HG03521 (cell line): ENCODE measurements at regions not wholly inside any gene's neighbourhood (a gene's known extent, or its start where the extent isn't known, plus 50 kb on each side); places are given as distances from the start of the nearest gene placed in this dataset.

ENCODE experiments used
- ATAC-seq: cut with Tn5 transposase; IDR thresholded peaks from one replicate; pipeline ENCODE4 v1.9.1; 2021; ENCODE audit warnings: mild to moderate bottlenecking, moderate library complexity; ENCODE audit not compliant: unreplicated experiment

DNA sequence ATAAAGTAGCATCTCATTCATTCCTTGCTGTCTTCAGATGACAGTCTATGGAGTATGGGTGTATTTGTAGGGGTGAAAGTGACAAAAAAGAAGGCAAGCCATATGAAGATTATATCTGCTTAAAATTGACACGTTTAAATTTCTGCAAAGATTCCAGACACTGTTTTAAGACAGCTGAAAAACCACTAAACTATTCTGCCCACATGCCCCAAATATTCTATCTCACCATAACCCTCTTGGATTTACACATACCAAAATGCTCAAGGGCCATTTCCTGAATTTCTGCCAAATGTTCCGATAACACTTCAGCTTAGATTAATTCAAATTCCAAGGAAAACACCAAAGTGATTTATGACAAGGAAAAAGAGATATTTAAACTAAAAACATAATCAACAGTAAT, 99.9 kb upstream of the IL6 start:
- no peak for ATAC-seq

DNA sequence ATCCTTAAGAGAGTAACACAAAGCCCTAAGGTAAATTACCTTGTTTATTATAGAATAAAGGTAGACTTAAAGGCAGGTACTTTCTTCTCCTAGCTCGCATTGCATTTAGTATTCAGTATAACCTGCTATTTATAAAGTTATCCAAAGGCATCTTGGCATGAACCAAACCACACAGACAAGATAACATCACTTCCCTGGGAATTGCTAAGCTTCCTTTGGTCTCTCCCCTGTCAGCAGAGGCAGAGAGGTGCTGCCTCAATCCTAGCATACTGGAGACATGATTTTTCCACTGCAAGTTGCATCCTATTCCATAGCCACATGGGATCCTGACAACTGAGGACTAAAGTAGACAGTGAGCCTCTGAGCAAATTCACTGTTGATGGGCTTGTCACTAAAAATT, 101.7 kb upstream of the IL6 start:
- no peak for ATAC-seq

DNA sequence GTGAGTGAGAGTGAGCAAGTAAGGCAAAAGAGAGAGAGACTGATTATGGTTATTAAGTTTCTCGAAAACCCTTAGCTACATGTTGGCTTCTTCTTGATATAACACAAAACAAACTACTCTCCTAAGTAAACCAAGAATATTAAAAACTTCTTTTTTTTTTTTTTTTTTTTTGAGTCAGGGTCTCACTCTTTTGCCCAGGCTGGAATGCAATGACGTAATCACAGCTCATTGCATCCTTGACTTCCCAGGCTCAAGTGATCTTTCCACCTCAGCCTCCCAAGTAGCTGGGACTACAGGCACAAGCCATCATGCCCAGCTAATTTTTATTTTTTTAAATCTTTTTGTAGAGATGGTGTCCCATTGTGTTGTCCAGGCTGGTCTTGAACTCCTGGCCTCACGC, 102.2 kb upstream of the IL6 start:
- no peak for ATAC-seq

DNA sequence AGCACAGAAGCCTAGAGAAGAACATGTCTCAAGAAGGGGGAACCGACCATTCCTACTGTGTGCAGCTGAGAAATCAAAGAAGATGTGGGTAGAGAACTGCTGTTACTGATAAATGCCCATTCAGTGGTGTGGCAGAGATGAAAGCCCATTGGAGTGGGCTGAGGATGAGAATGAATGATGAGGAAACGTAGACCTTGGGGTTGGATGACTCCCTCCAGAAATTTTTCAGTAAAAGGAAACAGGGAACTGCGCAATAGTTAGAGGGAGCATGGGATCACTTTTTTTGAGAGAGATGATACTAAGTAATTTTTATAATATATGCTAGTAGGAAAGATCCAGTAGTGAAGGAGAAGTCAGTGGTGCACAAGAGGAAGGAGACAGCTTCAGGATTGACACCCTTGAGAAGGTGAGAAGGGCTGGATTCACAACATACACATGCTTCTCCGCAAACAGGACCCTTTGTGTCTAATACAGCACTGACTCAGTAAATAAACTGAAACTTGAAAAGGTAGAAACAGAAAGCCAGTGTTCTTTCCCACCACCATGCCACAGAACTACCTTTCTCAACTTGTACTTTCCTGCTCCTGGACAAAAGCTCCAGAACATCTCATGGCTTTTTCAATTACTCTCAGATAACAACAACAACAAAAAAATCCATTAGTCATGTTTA, 104.7 kb upstream of the IL6 start:
- ATAC-seq = no peak

DNA sequence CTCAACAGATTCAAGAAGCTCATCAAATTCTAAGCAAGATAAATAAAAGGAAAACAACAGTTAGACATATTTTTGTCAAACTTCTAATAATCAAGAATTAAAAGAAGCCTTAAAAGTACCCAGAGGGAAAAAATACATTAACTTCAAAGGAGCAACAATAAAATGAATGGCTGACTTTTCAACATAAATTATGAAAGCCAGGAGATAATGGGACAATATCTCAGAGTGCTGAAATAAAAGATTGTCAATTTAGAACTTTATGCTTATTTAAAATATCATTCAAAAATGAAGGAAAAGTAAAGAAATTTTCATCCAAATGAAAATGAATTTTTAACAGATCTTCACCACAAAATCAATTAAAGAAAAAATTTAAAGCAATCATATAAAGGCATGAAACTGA, 108.5 kb upstream of the IL6 start:
- ATAC-seq = no peak

DNA sequence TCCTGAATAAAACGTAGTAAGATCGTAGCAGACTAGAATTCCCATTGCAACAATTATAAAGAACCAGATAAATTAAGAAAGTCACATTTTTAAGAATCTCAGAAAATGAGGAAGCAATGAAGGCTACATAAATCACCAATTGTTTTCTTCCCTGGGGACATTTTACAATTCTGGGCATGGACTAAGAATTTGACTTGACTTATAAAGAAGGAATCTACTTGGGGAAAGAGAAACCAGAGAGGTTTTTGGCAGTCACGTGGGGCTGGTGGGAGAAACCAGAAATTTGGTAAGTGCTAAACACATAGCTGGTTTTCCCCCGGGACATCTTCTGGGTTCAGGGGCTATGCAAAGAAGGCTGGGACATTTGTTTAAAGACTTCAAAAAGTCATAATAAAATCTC, 109.8 kb upstream of the IL6 start:
- ATAC-seq = no peak

DNA sequence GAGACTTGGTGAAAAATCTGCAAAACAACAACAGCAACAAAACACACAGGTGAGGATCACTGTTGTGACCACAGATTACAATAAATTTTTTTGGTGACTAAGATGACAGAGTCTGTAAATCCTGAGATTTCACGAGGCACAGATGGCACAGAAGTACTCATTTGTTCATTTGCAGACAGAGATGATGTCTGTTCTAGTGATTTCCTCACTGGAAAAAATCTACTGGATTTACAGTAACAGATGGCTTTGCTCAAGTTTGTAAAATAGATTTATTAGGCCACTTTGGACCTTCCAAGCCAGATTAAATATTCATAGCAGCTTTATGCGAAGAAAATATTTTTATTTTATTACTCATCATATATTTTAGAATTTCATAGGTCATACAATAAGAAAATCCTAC, 113.5 kb upstream of the IL6 start:
- no peak for ATAC-seq

DNA sequence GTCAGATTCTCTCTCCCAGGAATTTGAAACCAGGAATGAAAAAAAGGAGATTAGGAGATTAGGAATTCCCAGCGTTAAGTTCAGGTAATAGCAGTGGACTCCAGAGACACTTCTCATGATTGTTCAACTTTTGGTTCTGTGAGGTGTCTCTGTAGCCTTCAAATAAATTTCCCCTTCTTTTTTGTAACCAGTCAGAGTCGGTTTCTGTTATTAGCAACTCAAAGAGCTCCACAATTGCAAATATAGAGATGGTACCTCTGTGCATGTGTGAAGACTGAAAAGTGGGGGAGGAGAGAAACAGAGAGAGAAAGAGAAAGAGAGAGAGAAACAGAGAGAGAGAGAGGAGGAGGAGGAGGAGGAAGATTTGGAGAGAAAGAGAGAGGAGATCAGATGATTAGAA, 112.8 kb upstream of the STEAP1B start:
- no peak for ATAC-seq

DNA sequence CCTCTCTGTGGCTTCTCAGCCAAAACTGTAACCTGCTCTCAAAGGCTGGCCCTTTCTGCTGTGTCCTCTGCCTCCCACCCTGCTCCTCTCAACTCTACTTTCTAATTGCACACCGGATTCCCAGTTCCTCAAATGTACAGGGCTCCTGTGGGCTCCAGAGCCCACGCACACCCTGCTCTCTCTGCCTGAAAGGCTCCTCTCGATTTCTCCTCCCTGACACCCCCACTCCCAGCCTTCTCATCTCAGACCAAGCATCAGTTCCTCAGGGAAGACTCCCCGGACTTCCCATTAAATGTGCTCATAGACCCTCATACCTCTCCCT, 111.7 kb upstream of the STEAP1B start:
- no peak for ATAC-seq

DNA sequence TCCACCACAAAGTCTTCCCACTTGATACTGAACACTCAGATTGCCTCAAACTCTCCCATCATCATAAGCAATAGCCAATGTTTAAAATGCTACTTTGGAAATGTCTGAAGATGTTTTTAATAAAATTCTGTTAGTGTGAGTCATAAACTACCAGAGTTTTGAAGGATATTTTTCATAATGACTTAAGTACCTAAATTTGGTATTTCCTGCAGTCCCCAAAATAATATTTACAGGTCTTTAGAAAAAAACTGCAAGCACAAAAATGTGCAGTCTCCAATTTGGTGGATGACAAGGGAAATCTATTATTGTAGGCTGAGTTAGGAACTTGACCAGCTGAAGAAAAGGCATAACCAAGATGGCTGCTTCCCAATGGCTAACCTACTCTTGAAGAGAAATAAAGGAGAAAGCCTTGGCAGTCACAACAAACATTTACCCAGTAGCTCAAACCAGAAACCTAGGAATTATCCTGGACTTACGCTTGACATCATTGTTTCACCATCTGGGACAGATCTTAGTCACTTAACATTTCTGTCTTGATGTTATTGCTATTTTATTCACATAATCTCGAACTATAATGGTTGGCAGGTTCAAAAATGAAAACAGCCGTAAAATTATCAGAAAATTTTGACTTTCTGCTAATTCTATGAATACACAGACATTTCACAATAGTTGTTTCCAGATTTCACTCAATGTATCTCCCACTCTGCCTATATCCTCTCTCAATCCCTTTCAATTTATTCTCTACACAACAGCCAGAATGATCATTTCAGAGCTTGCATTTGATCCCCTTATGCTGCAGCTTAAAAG, 111.2 kb upstream of the STEAP1B start:
- ATAC-seq = no peak

DNA sequence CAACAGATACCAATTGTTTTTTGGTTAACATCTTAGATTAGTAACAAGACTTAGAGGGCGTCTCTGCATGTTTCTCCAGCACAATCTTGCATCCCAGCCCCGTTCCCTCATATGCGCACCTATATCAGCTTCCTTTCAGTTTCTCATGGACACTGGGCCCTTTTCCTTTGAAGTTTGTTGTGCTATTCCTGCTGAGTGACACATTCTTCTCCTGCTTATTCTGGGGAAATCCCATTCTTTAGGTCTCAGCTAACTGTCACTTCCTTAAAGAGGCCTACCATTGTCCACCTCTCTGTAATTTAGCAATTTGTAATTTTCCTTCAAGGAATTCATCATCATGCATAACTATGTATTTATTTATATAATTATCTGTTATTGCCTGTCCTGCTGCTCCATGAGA, 110.3 kb upstream of the STEAP1B start:
- no peak for ATAC-seq

DNA sequence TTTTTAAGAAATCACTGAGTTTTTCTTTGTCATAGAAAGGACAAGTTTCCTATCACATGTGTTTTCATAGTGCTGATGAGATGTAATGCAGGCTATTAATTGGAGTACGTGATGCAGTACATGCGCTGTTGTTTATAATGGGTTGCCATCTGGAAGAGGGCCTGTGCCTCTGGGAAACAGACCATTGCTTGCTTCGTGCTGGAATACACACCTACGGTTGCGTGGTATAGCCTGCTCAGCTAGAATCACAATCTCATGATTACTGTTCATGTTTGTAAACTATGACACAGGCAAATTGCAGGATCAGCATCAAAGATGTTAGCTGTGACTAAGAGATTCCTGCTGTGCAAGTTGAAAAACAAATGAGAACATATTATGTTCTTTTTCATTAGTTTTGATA, 107.2 kb upstream of the STEAP1B start:
- ATAC-seq = no peak

DNA sequence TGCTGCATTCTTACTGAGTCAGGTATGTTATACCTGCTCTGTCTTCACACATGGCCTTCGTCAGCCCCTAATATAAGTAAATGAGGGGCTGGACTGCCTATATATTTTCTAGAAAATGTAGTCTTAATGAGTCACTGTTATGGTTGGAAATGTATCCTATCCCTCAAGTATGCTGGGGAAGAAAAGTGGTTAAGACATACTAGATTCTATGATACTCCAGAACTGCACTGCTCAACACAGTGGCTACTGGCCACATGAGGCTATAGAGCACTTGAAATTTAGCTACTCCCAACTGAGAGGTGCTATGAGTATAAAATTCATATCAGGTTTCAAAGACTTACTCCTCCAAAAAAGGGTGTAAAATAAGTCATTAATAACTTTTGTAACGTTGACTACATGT, 104.3 kb upstream of the STEAP1B start:
- no peak for ATAC-seq

DNA sequence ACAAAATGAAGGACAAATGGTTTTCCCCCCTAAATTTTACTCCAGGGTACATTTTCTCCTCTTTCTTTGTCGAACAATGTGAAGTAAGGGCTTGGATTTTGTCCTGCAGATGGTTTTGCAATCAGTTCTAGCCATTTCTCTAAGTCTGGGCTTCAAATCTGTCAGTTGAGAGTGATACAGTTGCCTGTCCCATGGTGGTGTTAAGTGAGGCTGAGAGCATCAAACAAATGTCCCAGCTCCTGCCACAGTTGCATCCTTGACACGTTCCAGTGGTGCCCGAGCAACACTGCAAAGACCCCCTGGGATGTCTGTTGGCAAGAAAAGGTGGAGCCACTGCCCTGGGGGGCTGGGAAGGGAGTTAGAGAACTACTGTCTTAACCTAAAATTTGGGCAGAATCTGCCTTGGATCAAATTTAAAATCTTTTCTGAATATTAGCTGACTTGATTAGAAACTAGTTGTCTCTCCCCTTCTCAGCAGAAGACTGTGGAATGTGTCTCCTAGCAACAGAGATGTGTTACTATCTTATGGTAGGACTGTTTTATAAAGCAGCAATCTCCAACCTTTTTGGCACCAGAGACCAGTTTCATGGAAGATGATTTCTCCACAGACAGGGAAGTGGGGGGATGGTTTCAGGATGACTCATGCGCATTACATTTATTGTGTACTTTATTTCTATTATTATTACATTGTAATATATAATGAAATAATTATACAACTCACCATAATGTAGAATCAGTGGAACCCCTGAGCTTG, 102.0 kb upstream of the STEAP1B start:
- ATAC-seq = no peak

DNA sequence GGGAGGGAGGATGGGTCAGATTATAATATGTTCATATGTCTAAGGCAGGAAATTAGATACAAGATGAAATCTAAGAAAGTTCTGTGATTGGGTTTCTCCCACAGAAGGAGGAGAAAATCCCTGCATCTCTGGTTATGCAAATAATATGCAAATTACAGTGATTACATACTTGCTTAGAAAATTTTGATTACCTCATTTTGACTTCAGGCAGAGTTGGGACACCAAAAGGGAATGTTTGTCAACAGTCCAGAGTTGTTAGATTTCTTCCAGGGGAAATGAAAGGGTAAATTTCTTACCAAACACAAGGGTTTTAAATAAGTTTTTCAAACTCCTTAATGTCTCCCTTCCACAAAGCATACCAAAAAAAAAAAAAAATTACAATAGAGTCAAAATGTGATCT, 101.4 kb upstream of the STEAP1B start:
- ATAC-seq = no peak

DNA sequence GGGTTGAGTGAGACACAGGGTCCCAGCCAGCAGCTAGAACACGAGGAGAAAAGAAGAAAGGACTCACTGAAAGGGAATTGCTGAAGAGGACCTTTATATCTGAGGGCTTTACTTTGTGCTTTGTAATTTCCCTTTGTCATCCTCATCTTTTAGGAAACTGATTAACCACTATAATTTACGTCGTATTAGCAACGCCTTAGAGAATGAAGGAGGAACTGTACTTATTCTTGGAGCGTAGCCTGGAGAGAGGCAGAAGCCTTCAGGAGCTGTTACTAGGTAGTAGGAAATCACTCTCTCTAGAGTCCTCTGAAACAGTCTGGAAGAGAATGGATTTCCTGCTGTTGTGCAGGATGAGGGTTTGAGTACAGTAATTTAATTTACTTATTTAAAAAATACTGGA, 101.0 kb upstream of the STEAP1B start:
- ATAC-seq = no peak

DNA sequence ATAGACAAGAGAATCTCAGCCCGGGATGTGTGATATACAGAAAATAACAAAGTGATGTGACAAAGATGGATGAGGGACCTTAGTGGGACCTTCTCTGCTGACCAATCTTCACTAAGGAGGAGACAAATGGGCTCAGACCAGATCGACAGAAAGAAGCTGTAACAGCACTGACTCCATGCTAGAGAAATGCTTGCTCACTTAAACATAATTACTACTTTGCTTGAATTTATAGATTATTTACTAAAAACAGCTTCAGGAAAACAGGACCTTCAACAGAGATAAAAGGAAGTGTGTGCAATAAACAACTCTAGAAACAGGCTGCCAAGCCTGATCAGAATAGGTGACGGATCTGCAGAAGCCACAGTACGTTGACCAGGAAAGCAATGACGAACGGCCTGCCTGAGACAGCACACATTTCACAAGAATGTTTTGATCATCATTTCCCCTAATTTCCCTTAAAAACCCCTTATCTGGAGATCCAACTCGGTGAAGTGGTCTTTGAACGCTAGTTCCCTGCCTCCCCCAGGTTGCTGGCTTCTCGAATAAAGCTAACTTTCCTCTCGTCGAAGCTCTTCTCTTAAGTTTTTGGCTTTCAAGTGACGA, 98.4 kb upstream of the STEAP1B start:
- no peak for ATAC-seq

DNA sequence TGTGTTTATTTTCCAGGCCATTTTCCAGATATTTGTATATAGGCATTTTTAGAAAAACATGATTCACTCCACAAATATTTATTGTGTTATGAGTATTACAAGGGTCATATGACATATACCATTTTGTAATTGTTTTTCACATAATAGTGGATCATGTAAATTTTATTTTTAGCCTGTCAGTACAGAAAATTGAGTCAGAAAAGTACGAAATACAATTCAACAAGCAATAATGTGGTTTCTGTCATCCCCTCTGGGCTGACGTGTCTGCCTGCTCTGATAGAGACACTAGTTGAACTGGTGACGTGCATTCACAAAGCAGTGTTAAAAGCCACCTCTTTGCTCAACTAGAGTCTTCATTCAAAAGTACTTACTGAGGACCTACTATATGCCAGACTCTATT, 97.9 kb upstream of the STEAP1B start:
- ATAC-seq = no peak

DNA sequence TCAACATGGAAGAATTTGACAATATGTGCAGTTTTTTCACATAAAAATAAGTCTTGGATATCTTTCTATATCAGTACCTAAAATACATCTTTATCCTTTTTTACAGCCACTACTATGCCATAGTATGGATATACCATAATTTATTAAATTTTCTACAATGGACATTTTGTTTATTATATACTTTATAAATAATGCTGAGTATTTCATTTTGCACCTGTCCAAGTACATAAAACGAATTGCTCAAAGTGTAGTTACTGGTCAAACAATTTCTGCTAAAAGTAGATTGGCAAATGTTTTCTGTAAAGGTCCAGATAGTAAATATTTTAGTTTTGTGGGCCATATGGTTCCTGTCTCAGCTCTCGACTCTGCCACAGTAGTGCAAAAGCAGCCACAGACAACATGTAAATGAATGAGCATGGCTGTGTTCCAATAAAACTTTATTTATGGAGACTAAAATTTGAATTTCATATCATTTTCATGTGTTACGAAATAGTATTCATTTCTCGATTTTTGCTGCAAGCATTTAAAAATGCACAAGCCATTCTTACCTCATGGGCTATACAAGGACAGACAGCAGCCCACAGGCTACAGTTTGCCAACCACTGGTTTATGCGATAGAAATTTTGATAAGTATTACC, 96.9 kb upstream of the STEAP1B start:
- no peak for ATAC-seq

DNA sequence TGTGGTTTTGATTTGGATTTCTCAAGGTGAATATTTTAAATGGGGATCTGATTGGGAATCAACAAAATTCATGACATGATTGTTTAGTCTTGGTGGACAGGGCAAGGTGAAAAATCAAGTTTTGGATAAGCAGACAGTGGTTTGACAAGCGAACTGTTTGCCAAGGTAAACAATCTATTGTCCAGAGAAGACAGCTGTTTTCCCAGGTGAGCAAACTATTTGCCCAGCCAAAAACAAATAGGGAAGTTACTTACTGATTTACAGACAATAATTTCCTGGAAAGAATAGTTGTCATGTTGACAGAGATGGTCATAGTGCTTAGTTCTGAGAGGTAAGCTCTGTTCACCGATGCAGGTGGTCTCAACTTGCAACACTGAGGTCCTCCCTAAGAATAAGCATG, 94.0 kb upstream of the STEAP1B start:
- no peak for ATAC-seq

DNA sequence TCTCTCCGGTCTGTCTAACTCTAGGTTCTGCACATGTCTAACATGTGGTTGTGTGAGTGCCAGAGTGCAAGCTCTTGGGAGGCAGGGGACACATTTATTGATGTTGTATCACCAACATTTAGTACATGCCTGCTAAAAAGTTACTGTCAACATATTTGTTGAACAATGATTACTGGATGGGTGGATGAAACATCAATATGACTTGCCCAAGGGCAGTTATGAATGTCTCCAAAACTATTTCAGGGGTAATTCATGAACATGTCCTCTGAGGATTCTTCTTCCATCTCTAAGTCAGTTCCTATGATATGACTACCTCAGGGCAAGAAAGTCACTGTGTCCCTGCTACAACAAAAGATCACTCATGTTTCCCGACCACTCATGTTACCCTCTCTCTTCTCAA, 91.3 kb upstream of the STEAP1B start:
- ATAC-seq = no peak
